ENCODE measurements at regions not wholly inside any gene's neighbourhood (a gene's known extent, or its start where the extent isn't known, plus 50 kb on each side); places are given as distances from the start of the nearest gene placed in this dataset.

DNA sequence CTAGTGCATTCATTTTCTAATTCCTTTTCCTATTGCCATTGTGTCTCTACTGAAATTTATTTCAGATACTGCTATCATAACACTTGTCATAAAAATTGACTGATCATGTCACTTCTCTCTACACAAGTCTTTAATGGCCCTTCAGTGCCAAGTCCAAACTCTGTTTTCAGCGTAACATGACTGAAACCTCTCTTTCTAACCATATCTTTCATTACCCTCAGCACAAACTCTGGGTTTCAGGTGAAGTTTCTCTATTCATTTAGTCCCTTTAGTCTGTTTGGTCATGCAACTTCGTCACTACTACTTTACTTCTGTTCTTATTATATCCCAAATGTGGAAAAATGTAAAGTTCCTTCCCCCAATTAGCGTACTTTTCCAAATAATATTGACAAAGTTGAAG lies 234.9 kb downstream of the OGFRL1 start:
- TF ChIP-seq, protein P1, sequence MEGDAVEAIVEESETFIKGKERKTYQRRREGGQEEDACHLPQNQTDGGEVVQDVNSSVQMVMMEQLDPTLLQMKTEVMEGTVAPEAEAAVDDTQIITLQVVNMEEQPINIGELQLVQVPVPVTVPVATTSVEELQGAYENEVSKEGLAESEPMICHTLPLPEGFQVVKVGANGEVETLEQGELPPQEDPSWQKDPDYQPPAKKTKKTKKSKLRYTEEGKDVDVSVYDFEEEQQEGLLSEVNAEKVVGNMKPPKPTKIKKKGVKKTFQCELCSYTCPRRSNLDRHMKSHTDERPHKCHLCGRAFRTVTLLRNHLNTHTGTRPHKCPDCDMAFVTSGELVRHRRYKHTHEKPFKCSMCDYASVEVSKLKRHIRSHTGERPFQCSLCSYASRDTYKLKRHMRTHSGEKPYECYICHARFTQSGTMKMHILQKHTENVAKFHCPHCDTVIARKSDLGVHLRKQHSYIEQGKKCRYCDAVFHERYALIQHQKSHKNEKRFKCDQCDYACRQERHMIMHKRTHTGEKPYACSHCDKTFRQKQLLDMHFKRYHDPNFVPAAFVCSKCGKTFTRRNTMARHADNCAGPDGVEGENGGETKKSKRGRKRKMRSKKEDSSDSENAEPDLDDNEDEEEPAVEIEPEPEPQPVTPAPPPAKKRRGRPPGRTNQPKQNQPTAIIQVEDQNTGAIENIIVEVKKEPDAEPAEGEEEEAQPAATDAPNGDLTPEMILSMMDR (IDR thresholded peaks at IDR 0.05): no peak

DNA sequence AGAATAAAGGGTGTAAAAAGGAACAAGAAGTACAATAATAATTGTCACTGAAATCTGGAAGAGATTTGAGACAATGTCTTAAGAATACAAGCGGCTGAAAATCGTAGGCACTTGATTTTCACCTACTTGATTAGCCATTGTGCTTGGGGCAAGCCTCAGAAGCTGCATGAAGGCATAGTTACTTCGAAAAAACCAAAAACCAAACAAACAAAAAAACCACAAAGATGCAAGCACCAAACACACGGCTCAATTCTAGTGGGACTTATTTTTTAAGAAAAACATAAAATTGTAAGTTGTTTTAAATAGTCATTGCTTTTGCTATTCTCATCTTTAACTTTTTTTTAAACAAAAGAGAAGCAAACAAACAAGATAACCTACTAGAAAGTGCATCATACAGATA lies 235.6 kb downstream of the OGFRL1 start:
- no peaks in the 10 kb centered on the region for H3K4me1 ChIP-seq (ENCODE audit: control insufficient read depth in 1 of 2, insufficient read depth in 1 of 2, low read depth in 1 of 2, low read length in 1 of 2)
- H3K27me3 ChIP-seq: no peaks in the 10 kb centered on the region
- TF ChIP-seq, protein P1 (IDR thresholded peaks at IDR 0.05): no peak
- no peak overlapping the region for H3K27ac ChIP-seq
- no peaks in the 10 kb centered on the region for H3K9me3 ChIP-seq
- H3K36me3 ChIP-seq: no peaks in the 10 kb centered on the region
- H3K4me3 ChIP-seq (ENCODE audit: low read depth in 1 of 2, low read length in 1 of 2): no peak overlapping the region

More for the DNA sequence above, 234.9 kb downstream of the OGFRL1 start:
- Histone ChIP-seq H3K4me1 (ENCODE audit: control insufficient read depth in 1 of 2, insufficient read depth in 1 of 2, low read depth in 1 of 2, low read length in 1 of 2) (no peaks in the 10 kb centered on the region), H3K27ac (no peak overlapping the region), H3K9me3 (no peaks in the 10 kb centered on the region), H3K4me3 (ENCODE audit: low read depth in 1 of 2, low read length in 1 of 2) (no peak overlapping the region), H3K27me3 (no peaks in the 10 kb centered on the region), H3K36me3 (no peaks in the 10 kb centered on the region)

DNA sequence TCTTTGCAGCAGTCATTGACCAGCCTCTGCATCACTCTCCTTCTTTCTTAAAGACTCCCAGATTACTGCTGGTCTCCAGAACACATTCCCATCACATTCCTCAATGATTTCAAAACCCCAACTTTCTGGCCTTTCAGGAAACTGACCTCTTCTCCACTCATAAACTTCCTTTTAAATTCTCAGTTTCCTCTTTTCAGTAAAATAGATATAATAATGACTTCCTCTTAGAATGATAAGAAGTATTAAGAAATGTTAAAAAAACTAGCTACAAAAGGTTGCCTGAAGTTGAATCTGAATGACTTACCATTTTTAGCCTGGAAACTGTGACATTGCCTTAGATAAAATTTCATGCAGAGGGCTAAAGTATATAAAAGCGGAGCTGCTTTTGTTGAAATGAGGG lies 239.3 kb downstream of the OGFRL1 start:
- no peaks in the 10 kb centered on the region for H3K4me1 ChIP-seq (ENCODE audit: control insufficient read depth in 1 of 2, insufficient read depth in 1 of 2, low read depth in 1 of 2, low read length in 1 of 2)
- no peak overlapping the region for H3K4me3 ChIP-seq (ENCODE audit: low read depth in 1 of 2, low read length in 1 of 2)
- TF ChIP-seq, protein P1 (IDR thresholded peaks at IDR 0.05): no peak
- H3K9me3 ChIP-seq: no peaks in the 10 kb centered on the region
- no peaks in the 10 kb centered on the region for H3K27me3 ChIP-seq
- no peak overlapping the region for H3K27ac ChIP-seq
- H3K36me3 ChIP-seq: no peaks in the 10 kb centered on the region

DNA sequence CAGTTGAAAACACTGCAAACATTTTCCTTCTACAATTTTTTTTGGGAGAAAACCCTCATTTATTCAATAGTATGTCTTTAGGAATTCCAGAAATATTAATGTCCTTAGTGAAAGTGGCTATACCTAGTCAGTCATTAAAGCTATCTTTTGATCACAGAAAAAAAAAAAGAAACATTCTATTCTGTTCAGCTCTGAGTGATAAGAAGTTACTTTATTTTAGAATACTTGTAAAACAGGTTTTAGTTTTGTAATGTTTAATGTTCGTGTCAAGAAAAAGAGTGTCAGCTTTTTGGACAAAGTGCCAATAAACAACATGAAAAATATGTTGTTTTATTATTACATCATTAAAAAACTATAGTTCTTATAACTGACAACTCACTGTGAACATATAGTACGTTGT lies 240.4 kb downstream of the OGFRL1 start:
- no peak overlapping the region for H3K27ac ChIP-seq
- no peaks in the 10 kb centered on the region for H3K36me3 ChIP-seq
- H3K9me3 ChIP-seq: no peaks in the 10 kb centered on the region
- H3K27me3 ChIP-seq: no peaks in the 10 kb centered on the region
- H3K4me1 ChIP-seq (ENCODE audit: control insufficient read depth in 1 of 2, insufficient read depth in 1 of 2, low read depth in 1 of 2, low read length in 1 of 2): no peaks in the 10 kb centered on the region
- TF ChIP-seq, protein P1 (IDR thresholded peaks at IDR 0.05): no peak
- no peak overlapping the region for H3K4me3 ChIP-seq (ENCODE audit: low read depth in 1 of 2, low read length in 1 of 2)

DNA sequence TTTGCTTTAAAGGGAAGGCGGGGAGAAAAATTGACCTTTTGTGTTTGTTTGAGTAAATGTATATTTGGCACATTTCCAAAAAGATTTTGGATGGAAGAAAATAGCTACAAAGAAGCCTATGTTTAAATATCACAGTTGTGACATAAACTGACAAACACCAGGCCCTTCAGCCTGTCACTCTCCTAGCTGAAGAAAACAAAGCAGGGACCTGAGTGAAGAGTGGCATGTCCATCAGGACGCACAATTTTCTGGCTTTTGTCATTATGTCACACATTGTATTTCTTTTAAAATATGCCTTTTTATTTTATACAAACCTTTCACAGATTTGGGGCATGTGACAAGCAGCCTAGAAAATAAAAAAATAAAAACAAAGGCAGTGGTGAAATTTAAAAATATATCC lies 241.2 kb downstream of the OGFRL1 start:
- H3K9me3 ChIP-seq: no peaks in the 10 kb centered on the region
- TF ChIP-seq, protein P1 (IDR thresholded peaks at IDR 0.05): no peak
- H3K4me3 ChIP-seq (ENCODE audit: low read depth in 1 of 2, low read length in 1 of 2): no peak overlapping the region
- no peak overlapping the region for H3K27ac ChIP-seq
- no peaks in the 10 kb centered on the region for H3K36me3 ChIP-seq
- peaks cover under 1% of the 10 kb centered on the region for H3K27me3 ChIP-seq
- H3K4me1 ChIP-seq (ENCODE audit: control insufficient read depth in 1 of 2, insufficient read depth in 1 of 2, low read depth in 1 of 2, low read length in 1 of 2): no peaks in the 10 kb centered on the region

DNA sequence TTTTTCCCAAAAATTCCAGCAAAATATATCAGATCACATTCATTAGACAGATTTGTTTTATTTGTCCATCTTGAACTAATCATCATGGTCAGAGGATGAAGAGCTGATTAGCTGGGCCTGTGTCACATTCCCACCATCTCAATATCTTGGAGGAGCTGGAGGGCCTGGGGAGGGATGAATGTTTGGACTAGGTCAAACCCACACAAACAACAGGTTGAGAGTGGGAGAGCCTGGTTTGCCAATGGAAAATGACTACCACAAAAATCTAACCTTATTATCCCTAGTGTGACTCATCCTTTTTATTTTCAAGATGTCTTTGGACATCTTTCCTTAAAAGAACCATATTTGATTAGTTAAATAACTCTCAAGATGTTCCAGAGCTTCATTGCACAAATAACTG lies 242.4 kb downstream of the OGFRL1 start:
- TF ChIP-seq, protein P1 (IDR thresholded peaks at IDR 0.05): no peak
- H3K27me3 ChIP-seq: peaks cover 12% of the 10 kb centered on the region
- no peaks in the 10 kb centered on the region for H3K36me3 ChIP-seq
- no peak overlapping the region for H3K4me3 ChIP-seq (ENCODE audit: low read depth in 1 of 2, low read length in 1 of 2)
- H3K4me1 ChIP-seq (ENCODE audit: control insufficient read depth in 1 of 2, insufficient read depth in 1 of 2, low read depth in 1 of 2, low read length in 1 of 2): no peaks in the 10 kb centered on the region
- H3K27ac ChIP-seq: no peak overlapping the region
- H3K9me3 ChIP-seq: no peaks in the 10 kb centered on the region
